PC-3 (cell line): ENCODE measurements at regions not wholly inside any gene's neighbourhood (a gene's known extent, or its start where the extent isn't known, plus 50 kb on each side); places are given as distances from the start of the nearest gene placed in this dataset.

ENCODE experiments used
- ATAC-seq: fragments of 200-7000 bp; cut with Tn5 transposase; 2 replicates; pipeline ENCODE4 v1.9.1; 2020; ENCODE audit warnings: mild to moderate bottlenecking, moderate library complexity
- BruUV-seq: library from RNA; stranded (reverse); fragments of 400-500 nt; replicated peaks from 2 replicates; lab custom pipeline; 2021; lab: Mats Ljungman, UMichigan
- CTCF ChIA-PET: fragments of 300-600 bp; sonication (Branson Sonifier 250); formaldehyde crosslinking; loops from one replicate; lab custom pipeline; 2022; ENCODE audit warnings: antibody characterized with exemption; lab: Charles Lee
- POLR2A ChIA-PET: fragments of 300-600 bp; sonication (Branson Sonifier 250); formaldehyde crosslinking; loops from one replicate; lab custom pipeline; 2022; ENCODE audit warnings: antibody characterized with exemption; ENCODE audit not compliant: unreplicated experiment; lab: Charles Lee
- DNase-seq: peaks from one replicate; pipeline ENCODE4 v3.0.0-alpha.2; 2015
- H2AFZ ChIP-seq: fragments of 300-600 bp; sonication (generic); 2 replicates; pipeline ENCODE4 v1.6.0; 2016; ENCODE audit warnings: antibody characterized with exemption, low read length
- H3F3A ChIP-seq: fragments of 300-600 bp; sonication (generic); one replicate; pipeline ENCODE4 v1.6.0; 2017; ENCODE audit warnings: antibody characterized with exemption, low read length, control low read depth, mild to moderate bottlenecking; ENCODE audit not compliant: unreplicated experiment
- H3K27ac ChIP-seq: fragments of 300-600 bp; sonication (generic); 2 replicates; pipeline ENCODE4 v1.5.1; 2016; ENCODE audit warnings: mild to moderate bottlenecking, low read length
- H3K27me3 ChIP-seq: fragments of 300-600 bp; sonication (generic); 2 replicates; pipeline ENCODE4 v1.6.1; 2016; ENCODE audit warnings: low read length, mixed read lengths
- H3K36me3 ChIP-seq: fragments of 300-600 bp; sonication (generic); 2 replicates; pipeline ENCODE4 v1.6.1; 2016; ENCODE audit warnings: low read depth, mixed run types, low read length, mixed read lengths
- H3K4me1 ChIP-seq: fragments of 300-600 bp; sonication (generic); 2 replicates; pipeline ENCODE4 v1.5.1; 2016; ENCODE audit warnings: low read length; ENCODE audit not compliant: insufficient read depth
- H3K4me2 ChIP-seq: fragments of 300-600 bp; sonication (generic); 2 replicates; pipeline ENCODE4 v1.6.0; 2016; ENCODE audit warnings: low read length
- H3K4me3 ChIP-seq: fragments of 300-600 bp; sonication (generic); 2 replicates; pipeline ENCODE4 v1.5.1; 2016; ENCODE audit warnings: mild to moderate bottlenecking, low read length, mixed read lengths
- H3K79me2 ChIP-seq: fragments of 300-600 bp; sonication (generic); 2 replicates; pipeline ENCODE4 v1.6.1; 2017; ENCODE audit warnings: low read length, mixed read lengths
- H3K9ac ChIP-seq: fragments of 300-600 bp; sonication (generic); 2 replicates; pipeline ENCODE4 v1.6.0; 2016; ENCODE audit warnings: mild to moderate bottlenecking, low read length
- H3K9me2 ChIP-seq: fragments of 300-600 bp; sonication (generic); replicated peaks from 2 replicates; pipeline ENCODE4 v1.6.1; 2016; ENCODE audit warnings: mixed run types, low read length, mixed read lengths
- H3K9me3 ChIP-seq: fragments of 300-600 bp; sonication (generic); 2 replicates; pipeline ENCODE4 v1.6.1; 2016; ENCODE audit warnings: low read length, mixed read lengths
- H4K20me1 ChIP-seq: fragments of 300-600 bp; sonication (generic); 2 replicates; pipeline ENCODE4 v1.6.1; 2016; ENCODE audit warnings: low read length, mixed read lengths
- EZH2 ChIP-seq: fragments of 300-600 bp; sonication (generic); IDR thresholded peaks from one replicate; pipeline ENCODE4 v1.6.1; 2017; ENCODE audit warnings: antibody characterized with exemption, mild to moderate bottlenecking, low read length; ENCODE audit not compliant: unreplicated experiment
- EZH2phosphoT487 ChIP-seq: fragments of 300-600 bp; sonication (generic); IDR thresholded peaks from 2 replicates; pipeline ENCODE4 v1.6.1; 2018; ENCODE audit warnings: mild to moderate bottlenecking, antibody characterized with exemption, low read length, borderline replicate concordance
- intact Hi-C: fragments of 100-400 bp; cut with micrococcal nuclease; formaldehyde crosslinking; loops from 2 replicates; pipeline ENCODE4 v1.9.0; 2023
- TF ChIP-seq, protein P1 (sequence below): fragments of 300-600 bp; sonication (generic); conservative IDR thresholded peaks from 2 replicates; pipeline ENCODE4 v1.5.1; 2017; ENCODE audit warnings: antibody characterized with exemption, low read depth, mild to moderate bottlenecking, low read length

DNA sequence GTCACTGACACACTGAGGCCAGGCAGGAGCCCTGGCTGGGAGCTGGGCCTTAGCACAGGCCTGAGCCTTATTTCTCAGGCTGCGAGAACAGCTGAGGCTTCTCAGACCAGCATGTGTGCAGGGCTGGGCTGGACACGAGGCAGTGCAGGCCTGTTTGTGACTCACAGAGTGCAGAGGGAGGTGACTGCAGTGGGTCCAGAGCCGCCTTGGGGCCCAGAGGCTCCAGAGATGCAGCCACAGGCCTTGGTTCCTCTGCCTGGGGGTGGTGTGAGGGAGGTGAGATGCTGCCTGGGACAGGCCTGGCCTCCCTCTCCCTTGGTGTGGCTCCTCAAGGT, 61.2 kb upstream of the ETV3 start:
- H3K27ac ChIP-seq: no peak overlapping the region
- no peaks in the 10 kb centered on the region for H3F3A ChIP-seq
- DNase-seq (no peak), ATAC-seq (no peak; the same call in 1 of the 2 replicates)
- H3K27me3 ChIP-seq: peaks cover 7% of the 10 kb centered on the region; the same call in 1 of the 2 replicates
- H3K4me1 ChIP-seq: no peaks in the 10 kb centered on the region
- no peaks in the 10 kb centered on the region for H3K9me3 ChIP-seq
- H3K9me2 ChIP-seq: no peaks in the 10 kb centered on the region
- no TSS peak for BruUV-seq
- ChIA-PET POLR2A (no interaction called here), CTCF (no interaction called here)
- H2AFZ ChIP-seq: no peak overlapping the region
- H3K9ac ChIP-seq: no peak overlapping the region
- no peaks in the 10 kb centered on the region for H4K20me1 ChIP-seq
- H3K4me3 ChIP-seq: no peak overlapping the region
- H3K79me2 ChIP-seq: no peaks in the 10 kb centered on the region
- intact Hi-C loops: no loop called here
- H3K4me2 ChIP-seq: no peak overlapping the region
- TF ChIP-seq, protein P1, sequence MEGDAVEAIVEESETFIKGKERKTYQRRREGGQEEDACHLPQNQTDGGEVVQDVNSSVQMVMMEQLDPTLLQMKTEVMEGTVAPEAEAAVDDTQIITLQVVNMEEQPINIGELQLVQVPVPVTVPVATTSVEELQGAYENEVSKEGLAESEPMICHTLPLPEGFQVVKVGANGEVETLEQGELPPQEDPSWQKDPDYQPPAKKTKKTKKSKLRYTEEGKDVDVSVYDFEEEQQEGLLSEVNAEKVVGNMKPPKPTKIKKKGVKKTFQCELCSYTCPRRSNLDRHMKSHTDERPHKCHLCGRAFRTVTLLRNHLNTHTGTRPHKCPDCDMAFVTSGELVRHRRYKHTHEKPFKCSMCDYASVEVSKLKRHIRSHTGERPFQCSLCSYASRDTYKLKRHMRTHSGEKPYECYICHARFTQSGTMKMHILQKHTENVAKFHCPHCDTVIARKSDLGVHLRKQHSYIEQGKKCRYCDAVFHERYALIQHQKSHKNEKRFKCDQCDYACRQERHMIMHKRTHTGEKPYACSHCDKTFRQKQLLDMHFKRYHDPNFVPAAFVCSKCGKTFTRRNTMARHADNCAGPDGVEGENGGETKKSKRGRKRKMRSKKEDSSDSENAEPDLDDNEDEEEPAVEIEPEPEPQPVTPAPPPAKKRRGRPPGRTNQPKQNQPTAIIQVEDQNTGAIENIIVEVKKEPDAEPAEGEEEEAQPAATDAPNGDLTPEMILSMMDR: no peak
- TF ChIP-seq EZH2phosphoT487: no peak
- no peak for TF ChIP-seq EZH2
- no peaks in the 10 kb centered on the region for H3K36me3 ChIP-seq

DNA sequence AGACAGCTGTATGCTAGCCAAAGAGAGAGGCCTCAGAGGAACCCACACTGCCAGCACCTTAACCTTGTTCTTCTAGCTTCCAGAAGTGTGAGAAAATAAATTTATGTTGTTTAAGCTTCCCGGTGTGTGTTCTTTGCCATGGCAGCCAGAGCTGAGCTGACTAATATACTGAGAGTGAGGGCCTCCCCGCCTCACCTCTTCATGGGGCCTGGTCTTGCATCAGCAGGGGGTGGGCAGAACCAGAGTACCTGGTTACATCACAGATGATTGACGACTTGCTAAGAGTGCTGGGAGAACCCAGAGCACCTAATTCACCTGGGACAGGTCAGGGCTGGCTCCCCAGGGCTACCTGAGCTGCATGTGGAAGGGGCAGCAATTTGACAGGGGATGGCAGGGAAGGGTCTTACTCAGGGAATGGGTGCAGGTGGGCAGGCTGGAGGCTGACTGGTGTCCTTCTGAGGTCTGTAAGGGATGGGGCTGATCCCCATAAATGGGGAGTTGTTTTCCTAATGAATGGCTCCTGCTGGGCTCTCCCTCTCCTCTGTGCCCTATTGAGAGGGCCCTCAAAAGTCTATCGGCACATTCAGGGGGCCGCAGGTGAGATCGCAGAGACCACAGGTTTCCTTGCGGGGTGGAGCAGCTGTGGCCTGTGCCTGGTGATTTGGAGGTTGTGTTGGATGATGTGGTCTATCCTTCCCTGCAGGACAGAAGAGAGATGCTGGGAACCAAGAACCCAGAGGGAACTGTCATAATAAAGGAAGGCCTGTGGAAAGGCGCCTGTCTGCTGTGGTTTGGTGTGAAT, 60.6 kb upstream of the ETV3 start:
- intact Hi-C loops: no loop called here
- ATAC-seq (no peak), DNase-seq (no peak)
- Histone ChIP-seq H4K20me1 (no peaks in the 10 kb centered on the region), H3K36me3 (no peaks in the 10 kb centered on the region), H3K9me3 (no peaks in the 10 kb centered on the region), H3K27ac (no peak overlapping the region), H3F3A (no peaks in the 10 kb centered on the region), H3K79me2 (no peaks in the 10 kb centered on the region), H3K4me3 (no peak overlapping the region), H2AFZ (no peak overlapping the region), H3K4me2 (no peak overlapping the region), H3K9ac (no peak overlapping the region), H3K27me3 (peaks cover 7% of the 10 kb centered on the region; the same call in 1 of the 2 replicates), H3K9me2 (no peaks in the 10 kb centered on the region), H3K4me1 (no peaks in the 10 kb centered on the region)
- TF ChIP-seq EZH2: no peak
- TF ChIP-seq EZH2phosphoT487: no peak
- TF ChIP-seq, protein P1: no peak
- ChIA-PET CTCF (no interaction called here), POLR2A (no interaction called here)
- BruUV-seq: no TSS peak

DNA sequence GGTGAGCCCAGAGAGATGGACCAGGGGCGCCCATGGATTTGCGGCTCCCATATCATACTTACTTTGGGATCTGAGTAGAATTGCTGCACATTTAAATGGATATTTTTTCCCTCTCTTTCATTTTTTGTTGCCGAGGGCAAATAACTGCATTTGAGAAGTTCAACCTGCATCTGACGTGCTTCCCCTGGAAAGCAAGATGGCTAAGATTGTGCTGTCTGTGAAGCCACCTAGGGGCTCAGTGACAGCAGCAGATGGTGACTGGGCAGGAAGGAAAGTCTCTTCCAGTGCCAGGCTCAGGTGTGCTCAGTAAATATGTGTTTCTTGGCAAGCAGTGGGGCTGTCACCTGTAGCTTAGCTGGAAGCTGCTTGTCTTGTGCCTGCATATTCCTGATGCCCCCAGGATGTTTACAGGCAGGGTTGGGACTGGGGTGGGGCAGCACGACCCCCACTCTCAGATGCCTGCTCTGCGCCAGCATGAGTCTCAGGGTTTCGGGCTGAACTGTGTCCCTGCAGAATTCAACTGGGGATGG, 59.8 kb upstream of the ETV3 start:
- no peaks in the 10 kb centered on the region for H3K79me2 ChIP-seq
- H3K9me3 ChIP-seq: no peaks in the 10 kb centered on the region
- no peak overlapping the region for H3K4me2 ChIP-seq
- H3F3A ChIP-seq: no peaks in the 10 kb centered on the region
- H2AFZ ChIP-seq: no peak overlapping the region
- TF ChIP-seq EZH2: no peak
- TF ChIP-seq, protein P1: no peak
- TF ChIP-seq EZH2phosphoT487: no peak
- H3K4me3 ChIP-seq: no peak overlapping the region
- BruUV-seq: no TSS peak
- ChIA-PET POLR2A (no interaction called here), CTCF (no interaction called here)
- peaks cover 7% of the 10 kb centered on the region; the same call in 1 of the 2 replicates for H3K27me3 ChIP-seq
- intact Hi-C loops: no loop called here
- DNase-seq (no peak), ATAC-seq (no peak)
- no peaks in the 10 kb centered on the region for H3K9me2 ChIP-seq
- no peak overlapping the region for H3K9ac ChIP-seq
- no peaks in the 10 kb centered on the region for H3K4me1 ChIP-seq
- H4K20me1 ChIP-seq: no peaks in the 10 kb centered on the region
- no peak overlapping the region for H3K27ac ChIP-seq
- no peaks in the 10 kb centered on the region for H3K36me3 ChIP-seq
